MM.1S (cell line): ENCODE measurements at regions not wholly inside any gene's neighbourhood (a gene's known extent, or its start where the extent isn't known, plus 50 kb on each side); places are given as distances from the start of the nearest gene placed in this dataset.

ENCODE experiments used
- DNase-seq: peaks from one replicate; pipeline ENCODE4 v3.0.0-alpha.2; 2015
- H2AFZ ChIP-seq: fragments of 300-600 bp; sonication (generic); 2 replicates; pipeline ENCODE4 v1.6.0; 2016; ENCODE audit warnings: antibody characterized with exemption, low read length
- H3F3A ChIP-seq: fragments of 300-600 bp; sonication (generic); 2 replicates; pipeline ENCODE4 v1.6.1; 2016; ENCODE audit warnings: mild to moderate bottlenecking, antibody characterized with exemption, low read length, moderate library complexity, mixed read lengths; ENCODE audit not compliant: insufficient read depth
- H3K27ac ChIP-seq: fragments of 300-600 bp; sonication (generic); 2 replicates; pipeline ENCODE4 v1.5.1; 2016; ENCODE audit warnings: mild to moderate bottlenecking, low read length
- H3K27me3 ChIP-seq: fragments of 300-600 bp; sonication (generic); replicated peaks from 2 replicates; pipeline ENCODE4 v1.6.0; 2016; ENCODE audit warnings: low read length; ENCODE audit not compliant: insufficient read depth
- H3K36me3 ChIP-seq: fragments of 300-600 bp; sonication (generic); replicated peaks from 2 replicates; pipeline ENCODE4 v1.6.1; 2016; ENCODE audit warnings: mild to moderate bottlenecking, low read length, mixed read lengths; ENCODE audit not compliant: insufficient read depth
- H3K4me1 ChIP-seq: fragments of 300-600 bp; sonication (generic); 2 replicates; pipeline ENCODE4 v1.6.1; 2016; ENCODE audit warnings: low read length, mixed read lengths
- H3K4me2 ChIP-seq: fragments of 300-600 bp; sonication (generic); 2 replicates; pipeline ENCODE4 v1.6.0; 2016; ENCODE audit warnings: low read depth, low read length
- H3K4me3 ChIP-seq: fragments of 300-600 bp; sonication (generic); 2 replicates; pipeline ENCODE4 v1.5.1; 2016; ENCODE audit warnings: low read length, mixed read lengths
- H3K79me2 ChIP-seq: fragments of 300-600 bp; sonication (generic); 2 replicates; pipeline ENCODE4 v1.6.1; 2016; ENCODE audit warnings: mixed run types, low read length, mixed read lengths
- H3K9ac ChIP-seq: fragments of 300-600 bp; sonication (generic); 2 replicates; pipeline ENCODE4 v1.6.1; 2016; ENCODE audit warnings: low read length, mixed read lengths
- H3K9me2 ChIP-seq: fragments of 300-600 bp; sonication (generic); replicated peaks from 2 replicates; pipeline ENCODE4 v1.6.1; 2016; ENCODE audit warnings: mild to moderate bottlenecking, low read length, mixed read lengths; ENCODE audit not compliant: insufficient read depth
- H3K9me3 ChIP-seq: fragments of 300-600 bp; sonication (generic); replicated peaks from 2 replicates; pipeline ENCODE4 v1.6.1; 2016; ENCODE audit warnings: mild to moderate bottlenecking, low read length, mixed read lengths; ENCODE audit not compliant: insufficient read depth
- H4K20me1 ChIP-seq: fragments of 300-600 bp; sonication (generic); 2 replicates; pipeline ENCODE4 v1.6.1; 2016; ENCODE audit warnings: mild to moderate bottlenecking, low read length, moderate library complexity, mixed read lengths; ENCODE audit not compliant: insufficient read depth
- CTCF ChIP-seq: fragments of 300-600 bp; sonication (generic); IDR thresholded peaks from 2 replicates; pipeline ENCODE4 v1.5.1; 2016; ENCODE audit warnings: antibody characterized with exemption, low read length, mixed read lengths
- EZH2 ChIP-seq: fragments of 300-600 bp; sonication (generic); optimal IDR thresholded peaks from 2 replicates; pipeline ENCODE3; 2017; ENCODE audit warnings: low read depth, mild to moderate bottlenecking, antibody characterized with exemption, low read length, mixed read lengths
- EZH2phosphoT487 ChIP-seq: fragments of 300-600 bp; sonication (generic); IDR thresholded peaks from 2 replicates; pipeline ENCODE4 v1.6.1; 2018; ENCODE audit warnings: antibody characterized with exemption, low read length

- no peaks in the 10 kb centered on the region for H3K27me3 ChIP-seq
- H4K20me1 ChIP-seq, result no peaks in the 10 kb centered on the region
- no peak overlapping the region for H3K4me2 ChIP-seq
- no peaks in the 10 kb centered on the region for H3K79me2 ChIP-seq
- TF ChIP-seq EZH2phosphoT487 (no peak), EZH2 (no peak), CTCF (no peak)
- no peak overlapping the region for H3K9ac ChIP-seq
- H3K4me3 ChIP-seq, result no peak overlapping the region
- no peak overlapping the region for H2AFZ ChIP-seq
- no peak for DNase-seq
- no peaks in the 10 kb centered on the region for H3F3A ChIP-seq
- H3K27ac ChIP-seq, result no peak overlapping the region
- H3K36me3 ChIP-seq, result no peaks in the 10 kb centered on the region
- no peaks in the 10 kb centered on the region for H3K4me1 ChIP-seq
- no peaks in the 10 kb centered on the region for H3K9me3 ChIP-seq
- no peaks in the 10 kb centered on the region for H3K9me2 ChIP-seq
Measured at GRCh38 chr14:38079268-38079667, 128.4 kb upstream of the SSTR1 start.

GRCh38 chr14:38079886-38080285 is 127.8 kb upstream of the SSTR1 start:
- Histone ChIP-seq H3K9ac (no peak overlapping the region), H3K4me1 (no peaks in the 10 kb centered on the region), H3K4me3 (no peak overlapping the region), H3K79me2 (no peaks in the 10 kb centered on the region), H3K9me3 (no peaks in the 10 kb centered on the region), H4K20me1 (no peaks in the 10 kb centered on the region), H3K36me3 (no peaks in the 10 kb centered on the region), H3K27ac (no peak overlapping the region), H3F3A (no peaks in the 10 kb centered on the region), H2AFZ (no peak overlapping the region), H3K27me3 (no peaks in the 10 kb centered on the region), H3K9me2 (no peaks in the 10 kb centered on the region), H3K4me2 (no peak overlapping the region)
- no peak for DNase-seq
- TF ChIP-seq EZH2 (no peak), CTCF (no peak), EZH2phosphoT487 (no peak)

- Histone ChIP-seq H3K9ac (no peak overlapping the region), H3K9me3 (no peaks in the 10 kb centered on the region), H3K4me3 (no peak overlapping the region), H4K20me1 (no peaks in the 10 kb centered on the region), H3K4me1 (no peaks in the 10 kb centered on the region), H3K36me3 (no peaks in the 10 kb centered on the region), H3K9me2 (no peaks in the 10 kb centered on the region), H2AFZ (no peak overlapping the region), H3K4me2 (no peak overlapping the region), H3K27me3 (no peaks in the 10 kb centered on the region), H3F3A (no peaks in the 10 kb centered on the region), H3K27ac (no peak overlapping the region), H3K79me2 (no peaks in the 10 kb centered on the region)
- no peak for DNase-seq
- no peak for TF ChIP-seq EZH2
- no peak for TF ChIP-seq CTCF
- no peak for TF ChIP-seq EZH2phosphoT487
Measured at GRCh38 chr14:38080696-38081095, 127.0 kb upstream of the SSTR1 start.
